PC-9 (cell line): ENCODE measurements at regions not wholly inside any gene's neighbourhood (a gene's known extent, or its start where the extent isn't known, plus 50 kb on each side); places are given as distances from the start of the nearest gene placed in this dataset.

Experiments used
- BruUV-seq: library from RNA; stranded (reverse); fragments of 400-500 nt; replicated peaks from 2 replicates; lab custom pipeline; 2021; lab: Mats Ljungman, UMichigan
- CTCF ChIA-PET: fragments of 300-600 bp; sonication (Branson Sonifier 250); formaldehyde crosslinking; loops from one replicate; lab custom pipeline; 2022; ENCODE audit warnings: antibody characterized with exemption; lab: Charles Lee
- POLR2A ChIA-PET: fragments of 300-600 bp; sonication (Branson Sonifier 250); formaldehyde crosslinking; loops from one replicate; lab custom pipeline; 2022; ENCODE audit warnings: antibody characterized with exemption; ENCODE audit not compliant: unreplicated experiment; lab: Charles Lee
- DNase-seq, 2 experiments: peaks; one replicate each; pipeline versions ENCODE4 v3.0.0 to v3.0.0-alpha.2; 2015 to 2022; ENCODE audit warnings: mixed read lengths in 1 of 2
- H2AFZ ChIP-seq: fragments of 200-600 bp; sonication (generic); 2 replicates; pipeline ENCODE4 v1.8.1; 2017; ENCODE audit warnings: antibody characterized with exemption
- H3F3A ChIP-seq: fragments of 200-600 bp; sonication (generic); 2 replicates; pipeline ENCODE4 v1.8.1; 2017; ENCODE audit warnings: antibody characterized with exemption, mild to moderate bottlenecking, low read depth; ENCODE audit not compliant: insufficient read depth
- H3K27ac ChIP-seq: fragments of 200-600 bp; sonication (generic); 2 replicates; pipeline ENCODE4 v1.6.1; 2016; ENCODE audit warnings: mixed run types
- H3K27me3 ChIP-seq: fragments of 200-600 bp; sonication (generic); 2 replicates; pipeline ENCODE4 v1.6.1; 2016; ENCODE audit warnings: low read depth, mixed run types; ENCODE audit not compliant: insufficient read depth
- H3K36me3 ChIP-seq: fragments of 200-600 bp; sonication (generic); 2 replicates; pipeline ENCODE4 v1.6.1; 2016; ENCODE audit warnings: low read depth, mixed run types
- H3K4me1 ChIP-seq: fragments of 200-600 bp; sonication (generic); replicated peaks from 2 replicates; pipeline ENCODE4 v1.6.1; 2016; ENCODE audit warnings: mixed run types; ENCODE audit not compliant: insufficient read depth
- H3K4me2 ChIP-seq: fragments of 200-600 bp; sonication (generic); 2 replicates; pipeline ENCODE4 v1.6.1; 2017; ENCODE audit warnings: mixed run types
- H3K4me3 ChIP-seq: fragments of 200-600 bp; sonication (generic); 2 replicates; pipeline ENCODE4 v1.6.1; 2016; ENCODE audit warnings: mixed run types
- H3K79me2 ChIP-seq: fragments of 200-600 bp; sonication (generic); 2 replicates; pipeline ENCODE4 v1.6.1; 2017; ENCODE audit warnings: low read depth, mixed run types
- H3K9me2 ChIP-seq: fragments of 200-600 bp; sonication (generic); 2 replicates; pipeline ENCODE4 v1.8.1; 2017; ENCODE audit warnings: mild to moderate bottlenecking; ENCODE audit not compliant: insufficient read depth
- H3K9me3 ChIP-seq: fragments of 200-600 bp; sonication (generic); 2 replicates; pipeline ENCODE4 v1.8.1; 2016; ENCODE audit warnings: low read depth; ENCODE audit not compliant: insufficient read depth
- H4K20me1 ChIP-seq: fragments of 200-600 bp; sonication (generic); 2 replicates; pipeline ENCODE4 v1.8.1; 2017; ENCODE audit not compliant: insufficient read depth
- CTCF ChIP-seq: fragments of 200-600 bp; sonication (generic); conservative IDR thresholded peaks from 2 replicates; pipeline ENCODE4 v1.6.1; 2017; ENCODE audit warnings: mixed run types, antibody characterized with exemption, mild to moderate bottlenecking, moderate library complexity
- EZH2 ChIP-seq: fragments of 200-600 bp; sonication (generic); IDR thresholded peaks from 2 replicates; pipeline ENCODE4 v1.8.0; 2017; ENCODE audit warnings: antibody characterized with exemption, low read depth
- intact Hi-C: fragments of 100-400 bp; cut with micrococcal nuclease; formaldehyde crosslinking; loops from one replicate; pipeline ENCODE4 v1.10.0; 2022; ENCODE audit not compliant: unreplicated experiment

- intact Hi-C loops: no loop called here
- Histone ChIP-seq H2AFZ (no peak overlapping the region), H3K9me3 (0 out of 2 replicates have a peak, but pooled peaks cover 9% of the 10 kb centered on the region), H3F3A (no peaks in the 10 kb centered on the region), H3K4me3 (no peak overlapping the region), H3K27ac (no peak overlapping the region), H3K9me2 (no peaks in the 10 kb centered on the region), H3K36me3 (no peaks in the 10 kb centered on the region), H3K27me3 (no peaks in the 10 kb centered on the region), H3K4me2 (no peak overlapping the region), H4K20me1 (no peaks in the 10 kb centered on the region), H3K4me1 (no peaks in the 10 kb centered on the region), H3K79me2 (no peaks in the 10 kb centered on the region)
- ChIA-PET CTCF (no interaction called here), POLR2A (no interaction called here)
- no peak for TF ChIP-seq CTCF
- no peak for TF ChIP-seq EZH2
- no TSS peak for BruUV-seq
- DNase-seq: no peak
Measured at GRCh38 chr5:74431290-74431669, 209.2 kb downstream of the ENC1 start.

DNA sequence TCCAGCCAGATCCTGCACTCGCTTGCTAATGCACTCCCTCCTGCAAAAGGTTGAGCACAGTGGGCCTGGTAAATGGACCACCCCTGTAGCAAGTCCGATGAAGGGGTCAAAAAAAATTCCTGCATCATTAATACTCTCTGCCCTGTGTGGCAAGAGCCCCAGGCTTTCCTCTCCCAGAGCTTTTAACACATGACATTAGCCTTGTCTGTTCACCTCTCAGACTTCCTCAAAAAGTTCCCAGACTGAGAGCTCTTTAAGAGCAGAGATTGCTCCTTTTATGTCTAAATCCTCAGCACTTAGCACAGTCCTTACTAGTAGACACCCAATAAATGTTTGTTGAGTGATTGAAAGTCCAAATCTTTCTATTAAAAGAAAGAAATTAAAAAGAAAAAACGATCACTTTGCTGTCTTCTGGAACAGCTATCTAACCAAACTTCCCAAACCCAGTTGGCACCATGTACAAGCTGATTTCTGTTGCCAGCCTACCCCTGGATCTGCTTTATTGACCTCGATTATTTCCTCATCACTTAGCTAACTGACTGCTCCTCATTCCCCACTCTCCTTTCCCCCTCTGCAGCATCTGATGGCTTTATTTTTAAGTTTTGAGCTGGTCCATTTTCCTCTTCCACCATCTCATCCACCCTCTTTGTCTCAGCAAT is 209.8 kb downstream of the ENC1 start:
- Histone ChIP-seq H3K4me2 (no peak overlapping the region), H3K27me3 (no peaks in the 10 kb centered on the region), H3K36me3 (no peaks in the 10 kb centered on the region), H3K27ac (no peak overlapping the region), H2AFZ (no peak overlapping the region), H3K79me2 (no peaks in the 10 kb centered on the region), H3K4me3 (no peak overlapping the region), H3K9me2 (no peaks in the 10 kb centered on the region), H3F3A (no peaks in the 10 kb centered on the region), H3K9me3 (0 out of 2 replicates have a peak, but pooled peaks cover 9% of the 10 kb centered on the region), H3K4me1 (no peaks in the 10 kb centered on the region), H4K20me1 (no peaks in the 10 kb centered on the region)
- ChIA-PET CTCF (no interaction called here), POLR2A (no interaction called here)
- intact Hi-C loops: no loop called here
- no peak for TF ChIP-seq EZH2
- no peak for TF ChIP-seq CTCF
- DNase-seq: no peak
- no TSS peak for BruUV-seq

DNA sequence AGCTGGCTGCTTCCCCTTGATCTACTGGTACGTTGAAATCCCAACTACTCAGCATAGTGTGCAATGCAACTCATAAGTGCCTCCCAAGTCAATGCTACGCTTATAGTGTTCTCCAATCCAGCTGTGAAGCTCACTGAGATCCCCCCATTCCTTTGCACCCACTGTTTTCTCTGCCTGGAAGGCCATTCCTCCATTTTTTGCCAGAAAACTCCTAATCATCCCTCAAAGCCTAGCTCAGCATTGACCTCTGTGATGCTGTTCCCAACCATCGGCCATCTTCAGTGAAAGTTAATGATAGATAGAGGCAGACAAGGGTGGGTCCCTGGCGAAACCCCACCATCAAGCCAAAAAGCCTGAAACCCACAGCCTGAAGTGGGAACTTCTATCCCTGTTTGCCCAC is 211.0 kb downstream of the ENC1 start:
- Histone ChIP-seq H3F3A (peaks cover 6% of the 10 kb centered on the region), H3K9me3 (0 out of 2 replicates have a peak, but pooled peaks cover 9% of the 10 kb centered on the region), H3K4me2 (no peak overlapping the region), H2AFZ (no peak overlapping the region), H3K4me3 (no peak overlapping the region), H3K27ac (no peak overlapping the region), H3K36me3 (no peaks in the 10 kb centered on the region), H4K20me1 (no peaks in the 10 kb centered on the region), H3K4me1 (peaks cover 11% of the 10 kb centered on the region), H3K9me2 (no peaks in the 10 kb centered on the region), H3K27me3 (no peaks in the 10 kb centered on the region), H3K79me2 (no peaks in the 10 kb centered on the region)
- no peak for DNase-seq
- no TSS peak for BruUV-seq
- intact Hi-C loops: no loop called here
- CTCF ChIA-PET: no interaction called here
- POLR2A ChIA-PET: interaction anchor here (0.6 kb wide), 2 partner anchors 198 to 1227 kb away, joined by 3 to 4 read pairs; no protein-coding TSS in a partner anchor
- no peak for TF ChIP-seq EZH2
- no peak for TF ChIP-seq CTCF
